ENCODE measurements at regions not wholly inside any gene's neighbourhood (a gene's known extent, or its start where the extent isn't known, plus 50 kb on each side); places are given as distances from the start of the nearest gene placed in this dataset.

DNA sequence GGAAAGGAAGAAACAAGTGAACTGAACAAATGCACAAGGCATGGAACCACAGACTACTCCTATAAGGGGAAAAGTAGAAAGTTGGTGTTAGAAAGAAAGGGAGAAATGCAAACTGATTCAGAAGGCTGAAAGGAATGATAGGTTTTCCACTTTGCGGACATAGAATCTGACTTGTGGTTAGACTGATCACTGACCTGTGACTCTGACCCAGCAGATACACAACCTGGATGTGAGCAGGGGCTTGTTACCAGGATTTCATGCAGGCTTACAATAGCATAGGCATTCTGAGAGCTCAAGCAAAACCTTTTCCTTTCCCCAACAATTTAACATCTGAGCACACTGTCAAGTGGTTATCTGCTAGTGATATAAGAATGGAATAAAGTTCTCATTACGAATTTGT, 237.0 kb upstream of the CDH20 start:
- H3K4me3 ChIP-seq: no peak overlapping the region
- in situ Hi-C loops (cut with MboI): no loop called here
- FAIRE-seq (no peak), DNase-seq (ENCODE audit: extremely low read depth in 1 of 4, low spot score in 3 of 4) (no peak), ATAC-seq (no peak)
- H3K9ac ChIP-seq (ENCODE audit: insufficient read depth in 1 of 2, low read depth in 2 of 2, low read length in 2 of 2): no peak overlapping the region
- no peaks in the 10 kb centered on the region for H3K79me2 ChIP-seq (ENCODE audit: control insufficient read depth, insufficient read depth, low read length)
- H4K20me1 ChIP-seq (replicated peaks; ENCODE audit: control insufficient read depth, insufficient read depth, low read length): no peaks in the 10 kb centered on the region
- H2AFZ ChIP-seq (ENCODE audit: low read depth, low read length): no peak overlapping the region
- H3K27ac ChIP-seq (ENCODE audit: extremely low read depth, low read depth, low read length): no peak overlapping the region
- no TSS peak for BruUV-seq (replicated peaks)
- no peaks in the 10 kb centered on the region for H3K9me3 ChIP-seq (replicated peaks; ENCODE audit: control insufficient read depth, insufficient read depth, low read depth, low read length)
- no peaks in the 10 kb centered on the region for H3K36me3 ChIP-seq (ENCODE audit: control insufficient read depth, insufficient read depth, low read length)
- intact Hi-C loops (cut with micrococcal nuclease): no loop called here
- H3K27me3 ChIP-seq (ENCODE audit: control insufficient read depth in 2 of 2, insufficient read depth in 2 of 2, low read length in 2 of 2): no peaks in the 10 kb centered on the region
- CTCF ChIA-PET (ENCODE audit: low intra/inter-chr PET ratio): no interaction called here
- POLR2A ChIA-PET: no interaction called here
- no peaks in the 10 kb centered on the region for H3K4me1 ChIP-seq (replicated peaks in 1 of 2; ENCODE audit: control insufficient read depth in 2 of 2, insufficient read depth in 2 of 2, low read length in 2 of 2)
- no peak overlapping the region for H3K4me2 ChIP-seq (ENCODE audit: insufficient read depth, low read length)
- no peaks in the 10 kb centered on the region for H3K9me1 ChIP-seq (ENCODE audit: control insufficient read depth, insufficient read depth, low read length)
- WGBS (ENCODE audit: insufficient coverage, low coverage, missing lambda C conversion rate): 0% methylated on average over 2 of the region's 2 CpGs
- TF ChIP-seq GTF2F1 (IDR thresholded peaks at IDR 0.05; ENCODE audit: low read depth, low read length): no peak
- no peak for TF ChIP-seq MTA3 (IDR thresholded peaks at IDR 0.05; ENCODE audit: borderline replicate concordance)
- TF ChIP-seq HES1 (IDR thresholded peaks at IDR 0.05; ENCODE audit: low read depth): no peak
- TF ChIP-seq ZC3H11A (IDR thresholded peaks at IDR 0.05; ENCODE audit: low read depth, low read length): no peak
- TF ChIP-seq ZNF592 (IDR thresholded peaks at IDR 0.05): no peak
- no peak for TF ChIP-seq COPS2 (conservative IDR thresholded peaks at IDR 0.05)
- no peak for TF ChIP-seq SIRT6 (IDR thresholded peaks at IDR 0.05; ENCODE audit: low read depth, low read length)
- no peak for TF ChIP-seq ZNF644 (tag; IDR thresholded peaks at IDR 0.05; ENCODE audit: low read depth)
- no peak for TF ChIP-seq FOXK1 (CRISPR knock-in tag; IDR thresholded peaks at IDR 0.05; ENCODE audit: borderline replicate concordance)
- no peak for TF ChIP-seq SRF (CRISPR knock-in tag; IDR thresholded peaks at IDR 0.05)
- TF ChIP-seq NR4A1 (CRISPR knock-in tag; IDR thresholded peaks at IDR 0.05): no peak
- no peak for TF ChIP-seq NR4A1 (tag; IDR thresholded peaks at IDR 0.05)
- no peak for TF ChIP-seq MYC (IDR thresholded peaks at IDR 0.05; ENCODE audit: low read depth, low read length)
- no peak for TF ChIP-seq MYC (CRISPR knock-in tag; IDR thresholded peaks at IDR 0.05; ENCODE audit: borderline replicate concordance, low read depth)
- no peak for TF ChIP-seq STAG1 (CRISPR knock-in tag; IDR thresholded peaks at IDR 0.05; ENCODE audit: borderline replicate concordance)
- TF ChIP-seq, protein P1, sequence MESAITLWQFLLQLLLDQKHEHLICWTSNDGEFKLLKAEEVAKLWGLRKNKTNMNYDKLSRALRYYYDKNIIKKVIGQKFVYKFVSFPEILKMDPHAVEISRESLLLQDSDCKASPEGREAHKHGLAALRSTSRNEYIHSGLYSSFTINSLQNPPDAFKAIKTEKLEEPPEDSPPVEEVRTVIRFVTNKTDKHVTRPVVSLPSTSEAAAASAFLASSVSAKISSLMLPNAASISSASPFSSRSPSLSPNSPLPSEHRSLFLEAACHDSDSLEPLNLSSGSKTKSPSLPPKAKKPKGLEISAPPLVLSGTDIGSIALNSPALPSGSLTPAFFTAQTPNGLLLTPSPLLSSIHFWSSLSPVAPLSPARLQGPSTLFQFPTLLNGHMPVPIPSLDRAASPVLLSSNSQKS (CRISPR knock-in tag; IDR thresholded peaks at IDR 0.05): no peak
- no peak for TF ChIP-seq SUPT5H (IDR thresholded peaks at IDR 0.05)
- TF ChIP-seq, protein P2, sequence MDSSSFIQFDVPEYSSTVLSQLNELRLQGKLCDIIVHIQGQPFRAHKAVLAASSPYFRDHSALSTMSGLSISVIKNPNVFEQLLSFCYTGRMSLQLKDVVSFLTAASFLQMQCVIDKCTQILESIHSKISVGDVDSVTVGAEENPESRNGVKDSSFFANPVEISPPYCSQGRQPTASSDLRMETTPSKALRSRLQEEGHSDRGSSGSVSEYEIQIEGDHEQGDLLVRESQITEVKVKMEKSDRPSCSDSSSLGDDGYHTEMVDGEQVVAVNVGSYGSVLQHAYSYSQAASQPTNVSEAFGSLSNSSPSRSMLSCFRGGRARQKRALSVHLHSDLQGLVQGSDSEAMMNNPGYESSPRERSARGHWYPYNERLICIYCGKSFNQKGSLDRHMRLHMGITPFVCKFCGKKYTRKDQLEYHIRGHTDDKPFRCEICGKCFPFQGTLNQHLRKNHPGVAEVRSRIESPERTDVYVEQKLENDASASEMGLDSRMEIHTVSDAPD (CRISPR knock-in tag; IDR thresholded peaks at IDR 0.05): no peak
